ENCODE measurements at regions not wholly inside any gene's neighbourhood (a gene's known extent, or its start where the extent isn't known, plus 50 kb on each side); places are given as distances from the start of the nearest gene placed in this dataset.

DNA sequence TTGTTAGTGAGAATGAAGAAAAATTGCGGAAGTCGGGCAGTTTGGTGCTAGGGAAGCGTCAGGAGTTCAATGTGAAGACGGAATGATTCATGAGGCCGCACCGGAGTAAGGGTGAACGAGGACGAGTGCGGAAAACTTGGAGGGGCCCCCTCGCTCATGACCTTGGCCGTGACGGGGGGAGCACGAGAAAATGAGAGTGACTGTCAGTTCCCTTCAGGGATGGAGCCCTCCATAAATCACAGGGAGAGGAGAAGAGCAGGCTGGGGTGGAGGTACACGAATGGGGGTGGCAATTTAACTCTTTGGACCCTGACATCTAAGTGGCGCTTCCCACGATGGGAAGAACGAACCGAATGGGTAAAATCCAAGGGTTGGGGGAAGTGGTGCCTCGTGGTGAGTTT lies 486.4 kb downstream of the TSHZ3 start:
- TF ChIP-seq, protein P1, sequence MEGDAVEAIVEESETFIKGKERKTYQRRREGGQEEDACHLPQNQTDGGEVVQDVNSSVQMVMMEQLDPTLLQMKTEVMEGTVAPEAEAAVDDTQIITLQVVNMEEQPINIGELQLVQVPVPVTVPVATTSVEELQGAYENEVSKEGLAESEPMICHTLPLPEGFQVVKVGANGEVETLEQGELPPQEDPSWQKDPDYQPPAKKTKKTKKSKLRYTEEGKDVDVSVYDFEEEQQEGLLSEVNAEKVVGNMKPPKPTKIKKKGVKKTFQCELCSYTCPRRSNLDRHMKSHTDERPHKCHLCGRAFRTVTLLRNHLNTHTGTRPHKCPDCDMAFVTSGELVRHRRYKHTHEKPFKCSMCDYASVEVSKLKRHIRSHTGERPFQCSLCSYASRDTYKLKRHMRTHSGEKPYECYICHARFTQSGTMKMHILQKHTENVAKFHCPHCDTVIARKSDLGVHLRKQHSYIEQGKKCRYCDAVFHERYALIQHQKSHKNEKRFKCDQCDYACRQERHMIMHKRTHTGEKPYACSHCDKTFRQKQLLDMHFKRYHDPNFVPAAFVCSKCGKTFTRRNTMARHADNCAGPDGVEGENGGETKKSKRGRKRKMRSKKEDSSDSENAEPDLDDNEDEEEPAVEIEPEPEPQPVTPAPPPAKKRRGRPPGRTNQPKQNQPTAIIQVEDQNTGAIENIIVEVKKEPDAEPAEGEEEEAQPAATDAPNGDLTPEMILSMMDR (IDR thresholded peaks at IDR 0.05; ENCODE audit: poor library complexity, severe bottlenecking), result no peak
- TF ChIP-seq POLR2AphosphoS5 (IDR thresholded peaks at IDR 0.05), result no peak
- no peak for TF ChIP-seq EP300 (conservative IDR thresholded peaks at IDR 0.05; ENCODE audit: poor library complexity, severe bottlenecking)

All from neural cell (in vitro differentiated cells).